Peyer's patch (tissue), 4 donors: ENCODE measurements at regions not wholly inside any gene's neighbourhood (a gene's known extent, or its start where the extent isn't known, plus 50 kb on each side); places are given as distances from the start of the nearest gene placed in this dataset.

Experiments
- CTCF ChIP-seq, 6 experiments: fragments of 450-650 bp in 4 of 6; fragments of 200-600 bp in 2 of 6; sonication (generic) in 1 of 6; IDR thresholded peaks; one replicate each; pipeline ENCODE4 v1.5.1; 2017 to 2019; ENCODE audit warnings: antibody characterized with exemption in 6 of 6, mild to moderate bottlenecking in 3 of 6, moderate library complexity in 1 of 6
- POLR2A ChIP-seq, 2 donors: fragments of 450-650 bp; IDR thresholded peaks; one replicate each; pipeline ENCODE4 v1.5.1; 2017; ENCODE audit warnings: antibody characterized with exemption in 2 of 2, mild to moderate bottlenecking in 2 of 2, moderate library complexity in 2 of 2

- no peak for TF ChIP-seq POLR2A (IDR thresholded peaks at IDR 0.05)
- no peak for TF ChIP-seq CTCF (IDR thresholded peaks at IDR 0.05)
These were observed 221.1 kb downstream of the ICOS start for GRCh38 chr2:204157684-204158083.
